GM12878 (cell line): ENCODE measurements at regions not wholly inside any gene's neighbourhood (a gene's known extent, or its start where the extent isn't known, plus 50 kb on each side); places are given as distances from the start of the nearest gene placed in this dataset.

Experiments used
- ATAC-seq: fragments of 200-7000 bp; cut with Tn5 transposase; 3 replicates; pipeline ENCODE4 v1.9.1; 2020; ENCODE audit warnings: mild to moderate bottlenecking, moderate library complexity
- BruUV-seq: library from RNA; stranded (reverse); fragments of 400-500 nt; replicated peaks from 2 replicates; lab custom pipeline; 2021; lab: Mats Ljungman, UMichigan
- CTCF ChIA-PET: fragments of 300-600 bp; sonication (Branson Sonifier 250); formaldehyde crosslinking; extraction: SDS; loops from one replicate; lab custom pipeline; 2021; ENCODE audit warnings: inconsistent platforms; lab: Yijun Ruan, JAX
- POLR2A ChIA-PET: fragments of 350-600 bp; formaldehyde crosslinking; extraction: SDS; loops from one replicate; lab custom pipeline; 2021; ENCODE audit warnings: inconsistent platforms; lab: Charles Lee
- RAD21 ChIA-PET: fragments of 300-600 bp; sonication (Branson Sonifier 250); formaldehyde crosslinking; loops from one replicate; lab custom pipeline; 2023; ENCODE audit warnings: antibody characterized with exemption; ENCODE audit not compliant: unreplicated experiment; lab: Charles Lee
- SMC1A ChIA-PET: fragments of 300-600 bp; sonication (Branson Sonifier 250); formaldehyde crosslinking; loops from one replicate; lab custom pipeline; 2023; ENCODE audit not compliant: unreplicated experiment, uncharacterized antibody; lab: Charles Lee
- DNase-seq: peaks from one replicate; pipeline ENCODE4 v3.0.0-alpha.2; 2011; ENCODE audit warnings: low read depth, low spot score
- FAIRE-seq: peaks from 3 replicates; lab custom pipeline; 2011; peaks lifted over from hg19 to GRCh38; lab: Jason Lieb, UNC
- H2AFZ ChIP-seq: 2 replicates; pipeline ENCODE4 v1.6.0; 2011; ENCODE audit warnings: low read depth, low read length, control low read depth; ENCODE audit not compliant: control insufficient read depth
- H3K27ac ChIP-seq: 2 replicates; pipeline ENCODE4 v1.5.1; 2011; ENCODE audit warnings: control low read depth; ENCODE audit not compliant: control insufficient read depth, insufficient read depth
- H3K27me3 ChIP-seq, 2 experiments: replicated peaks in 1 of 2; 2 replicates each; pipeline versions ENCODE4 v1.6.0 to v1.6.1; 2011; ENCODE audit warnings: low read length in 1 of 2; ENCODE audit not compliant: control insufficient read depth in 2 of 2, insufficient read depth in 2 of 2
- H3K36me3 ChIP-seq, 2 experiments: 2 replicates each; pipeline ENCODE4 v1.5.1; 2011; ENCODE audit warnings: low read length in 1 of 2; ENCODE audit not compliant: control insufficient read depth in 2 of 2, insufficient read depth in 2 of 2
- H3K4me1 ChIP-seq: 2 replicates; pipeline ENCODE4 v1.6.1; 2011; ENCODE audit warnings: mild to moderate bottlenecking, low read length, moderate library complexity, mixed read lengths; ENCODE audit not compliant: control insufficient read depth, insufficient read depth
- H3K4me2 ChIP-seq: 2 replicates; pipeline ENCODE4 v1.6.0; 2011; ENCODE audit warnings: control low read depth; ENCODE audit not compliant: control insufficient read depth, insufficient read depth
- H3K4me3 ChIP-seq: fragments of 200-600 bp; sonication (generic); 2 replicates; pipeline ENCODE4 v1.5.1; 2016
- H3K79me2 ChIP-seq: 2 replicates; pipeline ENCODE4 v1.6.0; 2011; ENCODE audit warnings: low read length; ENCODE audit not compliant: control insufficient read depth, insufficient read depth
- H3K9ac ChIP-seq: 2 replicates; pipeline ENCODE4 v1.8.0; 2011; ENCODE audit warnings: low read length, control low read depth, mixed read lengths; ENCODE audit not compliant: control insufficient read depth, insufficient read depth
- H3K9me3 ChIP-seq: replicated peaks from 3 replicates; pipeline ENCODE4 v1.5.1; 2011; ENCODE audit warnings: mild to moderate bottlenecking, low read length; ENCODE audit not compliant: control insufficient read depth, insufficient read depth
- H4K20me1 ChIP-seq: 2 replicates; pipeline ENCODE4 v1.6.0; 2011; ENCODE audit not compliant: control insufficient read depth, insufficient read depth
- ATF7 ChIP-seq: fragments of 450-650 bp; IDR thresholded peaks from 2 replicates; pipeline ENCODE4 v1.6.1; 2016; ENCODE audit warnings: low read depth, mild to moderate bottlenecking
- FOS ChIP-seq: IDR thresholded peaks from 3 replicates; pipeline ENCODE4 v1.6.1; 2011; ENCODE audit warnings: borderline replicate concordance; ENCODE audit not compliant: insufficient read length; ENCODE audit errors: extremely low read depth
- HDGF ChIP-seq: fragments of 450-650 bp; IDR thresholded peaks from 2 replicates; pipeline ENCODE4 v1.6.1; 2016; ENCODE audit warnings: antibody characterized with exemption
- NRF1 ChIP-seq: conservative IDR thresholded peaks from 2 replicates; pipeline ENCODE4 v1.6.1; 2011; ENCODE audit warnings: mild to moderate bottlenecking, low read depth, low read length, improper control_type of control experiment
- POLR2AphosphoS5 ChIP-seq: IDR thresholded peaks from 2 replicates; pipeline ENCODE4 v1.6.1; 2011; ENCODE audit warnings: mild to moderate bottlenecking, low read length, inconsistent platforms
- RAD21 ChIP-seq: IDR thresholded peaks from 2 replicates; pipeline ENCODE4 v1.6.1; 2011; ENCODE audit warnings: mild to moderate bottlenecking, low read depth, low read length, moderate library complexity; ENCODE audit not compliant: insufficient read depth
- RELB ChIP-seq: fragments of 450-650 bp; IDR thresholded peaks from 2 replicates; pipeline ENCODE4 v1.6.1; 2017; ENCODE audit warnings: low read depth, mild to moderate bottlenecking, moderate library complexity
- SKIL ChIP-seq: fragments of 450-650 bp; IDR thresholded peaks from 2 replicates; pipeline ENCODE4 v1.6.1; 2017; ENCODE audit warnings: mild to moderate bottlenecking, low read depth, inconsistent platforms; ENCODE audit not compliant: poor library complexity, severe bottlenecking
- SP1 ChIP-seq: IDR thresholded peaks from one replicate; pipeline ENCODE4 v1.6.1; 2011; ENCODE audit warnings: low read depth, low read length
- WRNIP1 ChIP-seq: IDR thresholded peaks from 2 replicates; pipeline ENCODE4 v1.6.1; 2011; ENCODE audit warnings: low read depth, low read length, improper control_type of control experiment, borderline replicate concordance
- ZNF274 ChIP-seq: IDR thresholded peaks from one replicate; pipeline ENCODE4 v1.8.0; 2011; ENCODE audit not compliant: insufficient read length, insufficient read depth
- ZNF687 ChIP-seq: fragments of 450-650 bp; IDR thresholded peaks from 2 replicates; pipeline ENCODE4 v1.6.1; 2017; ENCODE audit warnings: mild to moderate bottlenecking, moderate library complexity
- ZSCAN29 ChIP-seq: fragments of 450-650 bp; IDR thresholded peaks from 2 replicates; pipeline ENCODE4 v1.6.1; 2017; ENCODE audit warnings: mild to moderate bottlenecking, moderate library complexity
- WGBS: methylation state at CpG from one replicate; pipeline ENCODE4 v1.1.6; 2016; ENCODE audit warnings: low lambda C conversion rate; ENCODE audit not compliant: insufficient replicate concordance, insufficient coverage; ENCODE audit errors: missing lambda C conversion rate; 5-methylcytosine and 5-hydroxymethylcytosine counted together
- in situ Hi-C: fragments of 300-500 bp; cut with MboI; formaldehyde crosslinking; loops from 9 replicates; pipeline ENCODE4 v1.14.3; 2018; ENCODE audit warnings: mixed read lengths
- intact Hi-C: fragments of 100-400 bp; cut with micrococcal nuclease; formaldehyde crosslinking; loops from one replicate; pipeline ENCODE4 v1.14.2; 2022; ENCODE audit not compliant: unreplicated experiment

- FAIRE-seq = no peak
- Histone ChIP-seq H3K27me3 (no peaks in the 10 kb centered on the region), H3K4me2 (no peak overlapping the region), H4K20me1 (no peaks in the 10 kb centered on the region), H2AFZ (no peak overlapping the region), H3K36me3 (no peaks in the 10 kb centered on the region), H3K4me1 (no peaks in the 10 kb centered on the region), H3K79me2 (no peaks in the 10 kb centered on the region), H3K9ac (no peak overlapping the region), H3K27ac (no peak overlapping the region), H3K9me3 (no peaks in the 10 kb centered on the region), H3K4me3 (no peak overlapping the region)
- no peak for DNase-seq
- in situ Hi-C loops = no loop called here
- ChIA-PET CTCF (no interaction called here), SMC1A (no interaction called here), RAD21 (no interaction called here), POLR2A (no interaction called here)
- no TSS peak for BruUV-seq
- ATAC-seq = no peak
- no peak for TF ChIP-seq FOS
- TF ChIP-seq ZNF274 = no peak
- TF ChIP-seq ZSCAN29 = no peak
- no peak for TF ChIP-seq SP1
- TF ChIP-seq POLR2AphosphoS5 = no peak
- TF ChIP-seq ATF7 = no peak
- no peak for TF ChIP-seq NRF1
- TF ChIP-seq RAD21 = no peak
- no peak for TF ChIP-seq SKIL
- TF ChIP-seq RELB = no peak
- TF ChIP-seq WRNIP1 = no peak
- no peak for TF ChIP-seq HDGF
- no peak for TF ChIP-seq ZNF687
- 0% methylated on average over 1 of the region's 1 CpG for WGBS
- intact Hi-C loops = no loop called here
Measured at GRCh38 chr6:55117267-55117666, 57.0 kb upstream of the HCRTR2 start.
